K562 (cell line): ENCODE measurements at regions not wholly inside any gene's neighbourhood (a gene's known extent, or its start where the extent isn't known, plus 50 kb on each side); places are given as distances from the start of the nearest gene placed in this dataset.
A peak's percentile ranks its signal among the peaks of the same experiment; 100 is the strongest.

ENCODE experiments used
- ATAC-seq: fragments of 200-7000 bp; cut with Tn5 transposase; 3 replicates; pipeline ENCODE4 v1.9.1; 2020; ENCODE audit warnings: moderate library complexity
- BruUV-seq: library from RNA; stranded (reverse); fragments of 400-500 nt; replicated peaks from 2 replicates; lab custom pipeline; 2021; lab: Mats Ljungman, UMichigan
- CTCF ChIA-PET: fragments of 300-600 bp; formaldehyde crosslinking; extraction: SDS; loops from one replicate; lab custom pipeline; 2021; ENCODE audit warnings: low intra/inter-chr PET ratio; lab: Yijun Ruan, JAX
- POLR2A ChIA-PET: fragments of 300-600, 350-650 bp; sonication (Branson Sonifier 250); formaldehyde crosslinking; extraction: SDS; loops from one replicate; lab custom pipeline; 2021; ENCODE audit warnings: antibody characterized with exemption, inconsistent platforms; lab: Yijun Ruan, JAX
- DNase-seq, 4 experiments: peaks; one replicate each; pipeline versions ENCODE4 v3.0.0 to v3.0.0-alpha.2; 2011 to 2018; ENCODE audit warnings: low spot score in 3 of 4, mixed read lengths in 3 of 4; ENCODE audit errors: extremely low read depth in 1 of 4
- FAIRE-seq: peaks from 2 replicates; lab custom pipeline; 2011; peaks lifted over from hg19 to GRCh38; lab: Jason Lieb, UNC
- H2AFZ ChIP-seq: 2 replicates; pipeline ENCODE4 v1.6.0; 2011; ENCODE audit warnings: low read depth, low read length, control low read depth, inconsistent platforms
- H3K27ac ChIP-seq: fragments of 200-600 bp; 3 replicates; pipeline ENCODE4 v1.8.0; 2011; ENCODE audit warnings: low read depth, mild to moderate bottlenecking, control low read depth, inconsistent platforms, low read length, moderate library complexity, mixed read lengths; ENCODE audit errors: extremely low read depth
- H3K27me3 ChIP-seq, 2 experiments: fragments of 300-600 bp in 1 of 2; 2 replicates in 1 of 2; 3 replicates in 1 of 2; pipeline versions ENCODE4 v1.6.0 to v1.8.0; 2011; ENCODE audit warnings: inconsistent platforms in 2 of 2, low read length in 2 of 2, mild to moderate bottlenecking in 1 of 2, mixed read lengths in 1 of 2, moderate library complexity in 1 of 2; ENCODE audit not compliant: control insufficient read depth in 2 of 2, insufficient read depth in 2 of 2
- H3K36me3 ChIP-seq: fragments of 300-600 bp; 3 replicates; pipeline ENCODE4 v1.8.0; 2011; ENCODE audit warnings: mild to moderate bottlenecking, low read length, inconsistent platforms; ENCODE audit not compliant: control insufficient read depth, insufficient read depth
- H3K4me1 ChIP-seq, 2 experiments: fragments of 200-600 bp in 1 of 2; replicated peaks in 1 of 2; 2 replicates in 1 of 2; 3 replicates in 1 of 2; pipeline versions ENCODE4 v1.5.1 to v1.8.0; 2011; ENCODE audit warnings: inconsistent platforms in 2 of 2, low read length in 2 of 2, mild to moderate bottlenecking in 1 of 2, mixed read lengths in 1 of 2, moderate library complexity in 1 of 2; ENCODE audit not compliant: control insufficient read depth in 2 of 2, insufficient read depth in 2 of 2
- H3K4me2 ChIP-seq: 2 replicates; pipeline ENCODE4 v1.6.1; 2011; ENCODE audit warnings: low read length, control low read depth, inconsistent platforms, mixed read lengths; ENCODE audit not compliant: insufficient read depth
- H3K4me3 ChIP-seq: fragments of 200-600 bp; sonication (generic), shearing (Covaris generic); 2 replicates; pipeline ENCODE4 v1.5.1; 2016; ENCODE audit warnings: control low read depth, inconsistent platforms
- H3K79me2 ChIP-seq: fragments of 200-600 bp; 3 replicates; pipeline ENCODE4 v1.8.0; 2011; ENCODE audit warnings: low read length, inconsistent platforms; ENCODE audit not compliant: control insufficient read depth, insufficient read depth
- H3K9ac ChIP-seq, 2 experiments: 2 replicates each; pipeline versions ENCODE4 v1.6.0 to v1.6.1; 2011; ENCODE audit warnings: low read depth in 2 of 2, low read length in 2 of 2, control low read depth in 1 of 2, inconsistent platforms in 1 of 2, mild to moderate bottlenecking in 1 of 2, mixed read lengths in 1 of 2; ENCODE audit not compliant: insufficient read depth in 1 of 2
- H3K9me1 ChIP-seq: one replicate; pipeline ENCODE4 v1.6.0; 2011; ENCODE audit warnings: inconsistent platforms, mild to moderate bottlenecking, low read length, moderate library complexity; ENCODE audit not compliant: control insufficient read depth, insufficient read depth
- H3K9me3 ChIP-seq: replicated peaks from 2 replicates; pipeline ENCODE4 v1.5.1; 2011; ENCODE audit warnings: low read depth, low read length, inconsistent platforms; ENCODE audit not compliant: control insufficient read depth, insufficient read depth
- H4K20me1 ChIP-seq: replicated peaks from 2 replicates; pipeline ENCODE4 v1.6.1; 2011; ENCODE audit warnings: low read length, inconsistent platforms, mixed read lengths; ENCODE audit not compliant: control insufficient read depth, insufficient read depth
- BCOR ChIP-seq: fragments of 450-650 bp; IDR thresholded peaks from 2 replicates; pipeline ENCODE4 v1.6.1; 2016
- C11orf30 ChIP-seq: fragments of 450-650 bp; IDR thresholded peaks from 2 replicates; pipeline ENCODE4 v1.6.1; 2016; ENCODE audit warnings: low read depth, mild to moderate bottlenecking
- DNMT1 ChIP-seq: fragments of 450-650 bp; IDR thresholded peaks from 2 replicates; pipeline ENCODE4 v1.6.1; 2016; ENCODE audit warnings: antibody characterized with exemption, mild to moderate bottlenecking
- EWSR1 ChIP-seq: fragments of 450-650 bp; IDR thresholded peaks from 2 replicates; pipeline ENCODE4 v1.6.1; 2018; ENCODE audit warnings: borderline replicate concordance, mild to moderate bottlenecking, low read depth, moderate library complexity; ENCODE audit not compliant: partially characterized antibody
- HCFC1 ChIP-seq: IDR thresholded peaks from 2 replicates; pipeline ENCODE4 v1.6.1; 2012; ENCODE audit warnings: low read depth, low read length, improper control_type of control experiment
- MAFK ChIP-seq: IDR thresholded peaks from 2 replicates; pipeline ENCODE4 v1.6.1; 2011; ENCODE audit warnings: low read length, improper control_type of control experiment
- MYBL2 ChIP-seq, 2 experiments: fragments of 450-650 bp in 1 of 2; sonication (generic) in 1 of 2; formaldehyde crosslinking in 1 of 2; IDR thresholded peaks; 2 replicates each; pipeline versions ENCODE4 v1.6.1 to v1.8.1; 2017 to 2022; ENCODE audit warnings: borderline replicate concordance in 1 of 2, inconsistent platforms in 1 of 2, low read depth in 1 of 2, mild to moderate bottlenecking in 1 of 2, missing genetic modification reagents in 1 of 2, moderate library complexity in 1 of 2
- RAD21 ChIP-seq, 2 experiments: fragments of 250-450 bp in 1 of 2; fragments of 450-650 bp in 1 of 2; sonication (Bioruptor Pico) in 1 of 2; formaldehyde crosslinking in 1 of 2; IDR thresholded peaks in 1 of 2; conservative IDR thresholded peaks in 1 of 2; 2 replicates each; pipeline versions ENCODE4 v1.4.0 to v1.8.0; 2020 to 2022; ENCODE audit warnings: mild to moderate bottlenecking in 2 of 2, moderate library complexity in 1 of 2
- TAL1 ChIP-seq: fragments of 450-650 bp; IDR thresholded peaks from 2 replicates; pipeline ENCODE4 v1.6.1; 2016; ENCODE audit warnings: mild to moderate bottlenecking
- U2AF2 ChIP-seq: fragments of 200-400 bp; formaldehyde crosslinking; optimal IDR thresholded peaks from 2 replicates; pipeline ENCODE3; 2017; ENCODE audit warnings: low read depth, mild to moderate bottlenecking, low read length
- ZNF316 ChIP-seq: fragments of 450-650 bp; IDR thresholded peaks from 2 replicates; pipeline ENCODE4 v1.6.1; 2016
- ZNF318 ChIP-seq, 2 experiments: fragments of 450-650 bp; IDR thresholded peaks; 2 replicates each; pipeline ENCODE4 v1.6.1; 2016; ENCODE audit warnings: mild to moderate bottlenecking in 2 of 2, borderline replicate concordance in 1 of 2, low read depth in 1 of 2, moderate library complexity in 1 of 2
- ZNF354B ChIP-seq: fragments of 250-450 bp; sonication (Bioruptor Pico); IDR thresholded peaks from 2 replicates; pipeline ENCODE4 v1.4.0; 2020
- WGBS: fragments of 100-300 bp; shearing (Covaris generic); methylation state at CpG from one replicate; pipeline ENCODE4 v1.1.6; 2016; ENCODE audit warnings: low coverage, mixed read lengths; ENCODE audit not compliant: insufficient coverage; ENCODE audit errors: missing lambda C conversion rate; 5-methylcytosine and 5-hydroxymethylcytosine counted together
- in situ Hi-C: fragments of 300-500 bp; cut with MboI; formaldehyde crosslinking; loops from 4 replicates; pipeline ENCODE4 v1.15.0; 2018; ENCODE audit warnings: inconsistent platforms, mixed read lengths
- intact Hi-C: fragments of 100-400 bp; cut with micrococcal nuclease; formaldehyde crosslinking; loops from 2 replicates; pipeline ENCODE4 v1.14.2; 2022

- no peak for TF ChIP-seq BCOR
- no peak for TF ChIP-seq MYBL2 (IDR thresholded peaks at IDR 0.05; ENCODE audit: low read depth)
- TF ChIP-seq MYBL2 (CRISPR knock-in tag; IDR thresholded peaks at IDR 0.05; ENCODE audit: borderline replicate concordance) = no peak
Measured at GRCh38 chr14:21735200-21735599, 61.6 kb upstream of the OR4E1 start (continued).

- in situ Hi-C loops (no loop called here), intact Hi-C loops (no loop called here)
- H3K9me1 ChIP-seq = no peaks in the 10 kb centered on the region
- H3K79me2 ChIP-seq = no peaks in the 10 kb centered on the region
- ATAC-seq (peak; percentile 55; the same call in 2 of the 3 replicates), DNase-seq (peak; percentile 19 to 58 (median 28)), FAIRE-seq (peak; percentile 69)
- 5% methylated on average over 7 of the region's 7 CpGs for WGBS
- CTCF ChIA-PET = no interaction called here
- no peak overlapping the region for H3K4me3 ChIP-seq
- no peak overlapping the region for H3K4me2 ChIP-seq
- no peaks in the 10 kb centered on the region for H3K9me3 ChIP-seq
- H3K9ac ChIP-seq = no peak overlapping the region
- no peaks in the 10 kb centered on the region for H4K20me1 ChIP-seq
- no peak overlapping the region for H2AFZ ChIP-seq
- H3K27ac ChIP-seq = no peak overlapping the region
- POLR2A ChIA-PET = no interaction called here
- no TSS peak for BruUV-seq
- H3K36me3 ChIP-seq = no peaks in the 10 kb centered on the region
- H3K27me3 ChIP-seq = no peaks in the 10 kb centered on the region
- no peaks in the 10 kb centered on the region for H3K4me1 ChIP-seq
- TF ChIP-seq TAL1 (no peak), MAFK (peak; percentile 13; the same call in 1 of the 2 replicates), ZNF318 (IDR thresholded peaks at IDR 0.05; ENCODE audit: borderline replicate concordance in 1 of 2, low read depth in 1 of 2) (no peak), U2AF2 (no peak), C11orf30 (peak; percentile 66), ZNF316 (peak; percentile 74), HCFC1 (no peak), DNMT1 (no peak), EWSR1 (no peak), RAD21 (CRISPR knock-in tag; conservative IDR thresholded peaks at IDR 0.05 in 1 of 2, IDR thresholded peaks at IDR 0.05 in 1 of 2) (peak in 1 of 2 experiments; percentile 43; a peak in 2 of 4 replicates), ZNF354B (CRISPR knock-in tag) (no peak)
Measured at GRCh38 chr14:21734457-21735074, 60.9 kb upstream of the OR4E1 start.
